Choroid plexus epithelial cell (primary cell): ENCODE measurements at regions not wholly inside any gene's neighbourhood (a gene's known extent, or its start where the extent isn't known, plus 50 kb on each side); places are given as distances from the start of the nearest gene placed in this dataset.

Source experiments
- DNase-seq: peaks from one replicate; pipeline ENCODE4 v3.0.0-alpha.2; 2010; ENCODE audit warnings: low read depth
- H3K4me3 ChIP-seq: 2 replicates; pipeline ENCODE4 v1.5.1; 2011; ENCODE audit warnings: low read depth, mild to moderate bottlenecking, control low read depth, low read length, moderate library complexity
- TF ChIP-seq, protein P1 (sequence below): conservative IDR thresholded peaks from 2 replicates; pipeline ENCODE4 v1.5.1; 2011; ENCODE audit warnings: low read depth, mild to moderate bottlenecking, control low read depth, inconsistent platforms, low read length, moderate library complexity

DNA sequence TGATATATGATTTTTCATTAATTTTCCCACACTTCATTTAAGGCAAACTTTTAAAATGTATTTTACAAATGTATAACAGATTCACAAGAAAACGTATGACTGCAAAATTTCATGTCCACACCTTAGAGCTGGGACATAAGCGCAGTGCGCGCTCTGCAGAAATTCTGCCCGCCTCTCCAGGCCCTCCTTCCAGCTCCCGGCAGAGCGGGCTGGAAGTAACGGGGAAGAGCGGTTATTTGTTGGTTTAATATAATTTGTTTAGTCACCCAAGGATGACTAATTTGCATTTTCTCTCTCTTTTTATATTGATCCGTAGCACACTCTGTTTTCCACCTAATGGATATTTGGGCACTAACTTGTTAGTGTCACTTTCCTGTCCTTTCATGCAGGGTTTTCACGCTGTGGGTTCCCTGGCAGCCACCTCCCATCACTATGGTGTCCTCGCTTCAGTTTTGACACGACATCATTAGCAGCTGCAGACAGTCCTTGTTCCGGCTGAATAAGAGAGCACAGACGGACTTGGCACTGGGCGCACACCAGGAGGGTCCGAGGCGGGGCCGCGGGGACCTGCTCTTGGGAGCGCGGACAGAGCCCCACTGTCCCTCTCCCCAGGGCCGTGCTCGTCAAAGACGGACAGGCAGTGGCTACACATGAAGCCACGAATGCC, 129.2 kb upstream of the SEC61G start:
- DNase-seq: no peak
- H3K4me3 ChIP-seq: peak overlapping the region; percentile 64
- TF ChIP-seq, protein P1, sequence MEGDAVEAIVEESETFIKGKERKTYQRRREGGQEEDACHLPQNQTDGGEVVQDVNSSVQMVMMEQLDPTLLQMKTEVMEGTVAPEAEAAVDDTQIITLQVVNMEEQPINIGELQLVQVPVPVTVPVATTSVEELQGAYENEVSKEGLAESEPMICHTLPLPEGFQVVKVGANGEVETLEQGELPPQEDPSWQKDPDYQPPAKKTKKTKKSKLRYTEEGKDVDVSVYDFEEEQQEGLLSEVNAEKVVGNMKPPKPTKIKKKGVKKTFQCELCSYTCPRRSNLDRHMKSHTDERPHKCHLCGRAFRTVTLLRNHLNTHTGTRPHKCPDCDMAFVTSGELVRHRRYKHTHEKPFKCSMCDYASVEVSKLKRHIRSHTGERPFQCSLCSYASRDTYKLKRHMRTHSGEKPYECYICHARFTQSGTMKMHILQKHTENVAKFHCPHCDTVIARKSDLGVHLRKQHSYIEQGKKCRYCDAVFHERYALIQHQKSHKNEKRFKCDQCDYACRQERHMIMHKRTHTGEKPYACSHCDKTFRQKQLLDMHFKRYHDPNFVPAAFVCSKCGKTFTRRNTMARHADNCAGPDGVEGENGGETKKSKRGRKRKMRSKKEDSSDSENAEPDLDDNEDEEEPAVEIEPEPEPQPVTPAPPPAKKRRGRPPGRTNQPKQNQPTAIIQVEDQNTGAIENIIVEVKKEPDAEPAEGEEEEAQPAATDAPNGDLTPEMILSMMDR: no peak

DNA sequence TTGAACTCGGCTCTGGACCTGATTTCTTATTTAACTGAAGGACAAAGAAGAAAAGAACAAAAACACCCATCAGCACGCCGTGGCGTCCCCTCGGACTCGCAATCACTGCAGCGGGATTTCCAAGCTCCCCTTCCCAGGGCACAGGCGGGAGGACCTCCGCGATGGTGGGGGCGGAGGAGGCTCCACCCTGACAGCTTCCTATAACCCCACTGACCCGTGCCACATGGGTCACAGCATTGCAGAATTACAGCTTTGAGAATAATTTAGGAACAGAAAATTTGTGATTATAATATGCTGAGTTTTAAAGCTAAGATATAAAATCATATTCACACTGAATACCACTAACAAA, 129.7 kb upstream of the SEC61G start:
- DNase-seq: no peak
- TF ChIP-seq, protein P1: no peak
- peak overlapping the region; percentile 64 for H3K4me3 ChIP-seq

DNA sequence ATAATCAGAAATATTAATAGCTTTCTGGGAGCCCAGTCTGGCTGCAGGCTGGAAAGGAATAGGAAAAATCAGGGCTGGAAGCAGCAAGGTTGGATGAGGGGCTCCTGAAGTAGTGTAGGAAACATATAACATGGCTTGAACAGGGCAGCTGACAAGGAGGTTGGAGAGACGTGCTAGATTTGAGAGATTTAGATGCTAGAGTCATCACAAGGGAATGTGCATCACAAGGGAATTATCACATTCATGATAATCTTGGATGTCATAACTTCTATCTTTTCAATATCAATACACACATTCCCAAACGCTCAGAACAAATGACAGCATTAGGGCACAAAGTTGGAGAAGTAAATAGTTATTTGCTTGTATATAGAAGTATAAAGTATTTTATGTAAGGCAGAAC, 120.9 kb upstream of the EGFR start:
- no peak overlapping the region for H3K4me3 ChIP-seq
- DNase-seq: peak; percentile 35
- TF ChIP-seq, protein P1: no peak

- no peak for DNase-seq
- TF ChIP-seq, protein P1: no peak
- H3K4me3 ChIP-seq: no peak overlapping the region
Observed at GRCh38 chr7:54898659-54899340, 120.0 kb upstream of the EGFR start.

DNA sequence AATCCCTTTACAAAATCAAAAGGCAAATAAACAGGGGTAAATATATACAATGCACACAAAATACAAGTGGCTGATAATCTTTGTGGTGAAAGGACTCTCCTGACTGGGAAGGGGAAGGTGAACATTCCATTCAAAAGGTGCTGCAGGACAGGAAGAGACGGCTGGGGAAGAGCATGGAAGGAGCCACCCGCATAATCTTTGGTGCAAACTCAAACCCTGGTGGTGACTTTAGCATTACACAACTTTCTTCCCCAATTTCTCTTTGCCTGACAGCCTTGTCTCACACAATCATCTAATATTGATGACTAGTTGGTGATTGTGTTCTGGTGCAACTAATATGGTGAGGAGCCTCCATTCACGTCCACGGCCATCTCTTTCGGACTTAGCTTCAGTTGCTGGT, 117.0 kb upstream of the EGFR start:
- DNase-seq: no peak
- TF ChIP-seq, protein P1: no peak
- H3K4me3 ChIP-seq: no peak overlapping the region

- no peak overlapping the region for H3K4me3 ChIP-seq
- TF ChIP-seq, protein P1: no peak
- DNase-seq: peak; percentile 89
Observed at GRCh38 chr7:54904130-54904529, 114.7 kb upstream of the EGFR start.

DNA sequence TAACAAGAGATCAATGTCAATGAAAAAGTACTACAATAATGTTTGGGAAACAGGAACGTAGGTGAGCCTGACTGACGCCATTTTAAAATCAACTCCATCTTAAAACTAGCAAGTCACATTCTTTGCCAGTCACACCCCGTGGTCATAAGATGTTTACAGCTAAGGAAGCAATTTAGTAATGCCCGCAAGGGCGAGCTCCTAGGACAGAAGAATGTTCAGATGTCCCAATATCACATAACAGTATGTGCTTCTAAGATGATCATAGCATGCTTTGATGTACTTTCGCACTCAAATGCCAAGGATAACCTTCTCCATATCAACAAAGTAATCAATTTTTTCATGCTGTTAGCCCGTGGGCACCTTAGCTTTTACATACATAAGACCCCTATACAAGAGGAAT, 113.8 kb upstream of the EGFR start:
- no peak overlapping the region for H3K4me3 ChIP-seq
- TF ChIP-seq, protein P1: no peak
- DNase-seq: peak; percentile 39
